ENCODE measurements at regions not wholly inside any gene's neighbourhood (a gene's known extent, or its start where the extent isn't known, plus 50 kb on each side); places are given as distances from the start of the nearest gene placed in this dataset.
"Not testable (repeated sequence)": the region's sequence is repeated elsewhere in the genome, so short reads cannot be mapped to it uniquely, and the experiment has no call there.

GRCh38 chr14:106318700-106319099, 792.3 kb downstream of the TMEM121 start:
- peak; percentile 61 to 68 for DNase-seq

- DNase-seq = peak; percentile 31 to 32
These were observed 797.6 kb downstream of the TMEM121 start for GRCh38 chr14:106323970-106324369.

- no peak for DNase-seq
These were observed 800.9 kb downstream of the TMEM121 start for GRCh38 chr14:106327234-106327633.

GRCh38 chr14:106327702-106328353, 801.4 kb downstream of the TMEM121 start:
- DNase-seq = not testable (repeated sequence)

GRCh38 chr14:106329243-106329642, 802.9 kb downstream of the TMEM121 start:
- DNase-seq = not testable (repeated sequence)

- DNase-seq = not testable (repeated sequence)
These were observed 803.8 kb downstream of the TMEM121 start for GRCh38 chr14:106329987-106330774.

GRCh38 chr14:106334428-106335109, 808.2 kb downstream of the TMEM121 start:
- DNase-seq = peak; percentile 89 to 99

- DNase-seq = not testable (repeated sequence)
These were observed 808.7 kb downstream of the TMEM121 start for GRCh38 chr14:106335110-106335429.

- not testable (repeated sequence) for DNase-seq
These were observed 812.4 kb downstream of the TMEM121 start for GRCh38 chr14:106338775-106339174.

- not testable (repeated sequence) for DNase-seq
These were observed 814.3 kb downstream of the TMEM121 start for GRCh38 chr14:106340658-106341057.

- not testable (repeated sequence) for DNase-seq
These were observed 814.8 kb downstream of the TMEM121 start for GRCh38 chr14:106341161-106341560.

- DNase-seq = no peak
These were observed 817.2 kb downstream of the TMEM121 start for GRCh38 chr14:106343626-106344025.

GRCh38 chr14:106344065-106344614, 817.8 kb downstream of the TMEM121 start:
- not testable (repeated sequence) for DNase-seq

- not testable (repeated sequence) for DNase-seq
These were observed 818.6 kb downstream of the TMEM121 start for GRCh38 chr14:106344791-106345479.

GRCh38 chr14:106346084-106346483, 819.7 kb downstream of the TMEM121 start:
- no peak for DNase-seq

GRCh38 chr14:106346534-106347290, 820.3 kb downstream of the TMEM121 start:
- no peak for DNase-seq

GRCh38 chr14:106347291-106347778, 821.0 kb downstream of the TMEM121 start:
- DNase-seq = no peak

- DNase-seq = no peak
These were observed 821.7 kb downstream of the TMEM121 start for GRCh38 chr14:106347890-106348755.

- DNase-seq = peak; percentile 44 to 96
These were observed 822.6 kb downstream of the TMEM121 start for GRCh38 chr14:106348873-106349540.

Measured in stimulated activated CD4-positive, alpha-beta T cell treated with anti-CD3 and anti-CD28 coated beads, Interleukin-2, amount 100 ng/mL, for 48 hours (primary cell).